GM21515 (cell line): ENCODE measurements at regions not wholly inside any gene's neighbourhood (a gene's known extent, or its start where the extent isn't known, plus 50 kb on each side); places are given as distances from the start of the nearest gene placed in this dataset.
"Not testable (repeated sequence)": the region's sequence is repeated elsewhere in the genome, so short reads cannot be mapped to it uniquely, and the experiment has no call there.

ENCODE experiments used
- ATAC-seq: cut with Tn5 transposase; IDR thresholded peaks from one replicate; pipeline ENCODE4 v1.9.1; 2021; ENCODE audit not compliant: unreplicated experiment

- no peak for ATAC-seq
Observed at GRCh38 chr7:69426705-69427104, 171.6 kb upstream of the AUTS2 start.

GRCh38 chr7:69428089-69428488, 170.2 kb upstream of the AUTS2 start:
- no peak for ATAC-seq

- no peak for ATAC-seq
Observed at GRCh38 chr7:69429911-69430383, 168.3 kb upstream of the AUTS2 start.

GRCh38 chr7:69430384-69431021, 167.8 kb upstream of the AUTS2 start:
- no peak for ATAC-seq

GRCh38 chr7:69431626-69432025, 166.6 kb upstream of the AUTS2 start:
- ATAC-seq: no peak

GRCh38 chr7:69432276-69432675, 166.0 kb upstream of the AUTS2 start:
- not testable (repeated sequence) for ATAC-seq

GRCh38 chr7:69433081-69433480, 165.2 kb upstream of the AUTS2 start:
- no peak for ATAC-seq

- ATAC-seq: no peak
Observed at GRCh38 chr7:69434398-69434815, 163.9 kb upstream of the AUTS2 start.

GRCh38 chr7:69435711-69436110, 162.6 kb upstream of the AUTS2 start:
- ATAC-seq: no peak

GRCh38 chr7:69436946-69437345, 161.3 kb upstream of the AUTS2 start:
- ATAC-seq: no peak

- ATAC-seq: no peak
Observed at GRCh38 chr7:69438584-69439412, 159.5 kb upstream of the AUTS2 start.

GRCh38 chr7:69439636-69440325, 158.5 kb upstream of the AUTS2 start:
- no peak for ATAC-seq

GRCh38 chr7:69440976-69441375, 157.3 kb upstream of the AUTS2 start:
- ATAC-seq: no peak

- no peak for ATAC-seq
Observed at GRCh38 chr7:69443136-69443535, 155.1 kb upstream of the AUTS2 start.

GRCh38 chr7:69445541-69445940, 152.7 kb upstream of the AUTS2 start:
- ATAC-seq: no peak

GRCh38 chr7:69446213-69446612, 152.1 kb upstream of the AUTS2 start:
- ATAC-seq: not testable (repeated sequence)

GRCh38 chr7:69448071-69448470, 150.2 kb upstream of the AUTS2 start:
- no peak for ATAC-seq

GRCh38 chr7:69450456-69450855, 147.8 kb upstream of the AUTS2 start:
- no peak for ATAC-seq

GRCh38 chr7:69451715-69452114, 146.6 kb upstream of the AUTS2 start:
- no peak for ATAC-seq

- no peak for ATAC-seq
Observed at GRCh38 chr7:69452797-69453196, 145.5 kb upstream of the AUTS2 start.

GRCh38 chr7:69457595-69458504, 140.4 kb upstream of the AUTS2 start:
- no peak for ATAC-seq
